Activated CD4-positive, alpha-beta T cell treated with anti-CD3 and anti-CD28 coated beads, Interleukin-2, amount 50 U/mL, for 16 hours (primary cell): ENCODE measurements at regions not wholly inside any gene's neighbourhood (a gene's known extent, or its start where the extent isn't known, plus 50 kb on each side); places are given as distances from the start of the nearest gene placed in this dataset.

ENCODE experiments used
- DNase-seq: peaks from one replicate; pipeline ENCODE4 v3.0.0-alpha.2; 2020

GRCh38 chr1:187091666-187092065 is 262.9 kb downstream of the PLA2G4A start:
- DNase-seq, result no peak

GRCh38 chr1:187092104-187092503 is 263.4 kb downstream of the PLA2G4A start:
- peak; percentile 0 for DNase-seq

DNA sequence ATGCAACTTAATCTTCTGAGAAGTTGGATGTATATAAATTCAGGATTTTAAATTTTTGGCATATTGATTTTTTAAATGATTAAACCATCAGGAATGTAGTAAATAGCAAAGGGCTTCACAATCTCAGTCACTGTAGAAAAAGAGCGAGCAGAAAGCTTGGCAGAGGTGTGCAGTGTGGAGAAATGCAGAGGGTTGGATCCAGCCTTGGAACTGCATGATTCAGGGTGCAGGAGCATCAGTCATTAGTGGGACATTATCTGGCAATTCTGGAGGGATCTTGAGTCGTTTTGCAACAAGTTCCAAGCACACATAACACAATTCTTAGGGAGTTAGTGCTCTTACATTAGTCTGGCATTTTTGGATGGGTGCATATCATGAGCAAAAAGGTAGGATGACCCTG is 267.9 kb downstream of the PLA2G4A start:
- DNase-seq, result no peak

GRCh38 chr1:187110351-187110750 is 281.6 kb downstream of the PLA2G4A start:
- no peak for DNase-seq

- no peak for DNase-seq
These were observed 286.0 kb downstream of the PLA2G4A start for GRCh38 chr1:187114792-187115191.

DNA sequence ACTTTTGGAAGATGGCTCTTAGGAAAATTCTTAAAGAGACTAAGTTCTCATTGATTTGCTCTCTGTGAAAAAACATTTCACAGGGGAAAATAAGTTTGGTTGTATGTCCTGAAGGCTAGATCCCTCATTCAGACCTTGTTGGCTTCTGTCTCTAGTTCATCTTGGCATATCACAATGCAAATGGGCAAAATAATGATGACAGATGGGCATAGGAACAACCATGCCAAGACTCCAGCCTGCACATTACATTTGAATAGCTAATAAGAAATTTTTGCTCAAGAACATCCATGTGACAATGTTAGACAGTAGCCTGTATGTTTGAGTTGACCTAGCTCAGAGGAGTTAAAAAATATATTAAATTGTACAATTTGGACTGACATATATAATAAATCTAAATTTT is 292.9 kb downstream of the PLA2G4A start:
- DNase-seq, result no peak

- no peak for DNase-seq
These were observed 293.8 kb downstream of the PLA2G4A start for GRCh38 chr1:187122566-187122965.

- DNase-seq, result no peak
These were observed 300.4 kb downstream of the PLA2G4A start for GRCh38 chr1:187129132-187129531.

DNA sequence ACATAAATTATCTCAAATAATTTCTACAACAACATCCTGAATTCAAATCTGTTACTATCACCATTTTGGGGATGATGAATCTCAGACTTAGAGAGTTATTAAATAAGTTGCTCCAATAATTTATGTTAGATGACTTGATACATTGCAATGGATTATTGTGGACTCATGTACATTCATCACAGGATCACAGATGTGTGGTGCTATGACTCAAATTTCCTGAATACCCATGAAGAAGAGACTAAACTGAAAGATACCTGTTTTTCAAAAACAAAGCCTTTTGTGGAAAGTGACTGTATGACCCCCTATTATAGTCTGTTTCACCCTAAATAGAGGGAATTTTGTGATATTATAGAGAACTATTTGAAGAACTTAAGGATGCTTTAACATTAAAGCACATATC is 315.0 kb downstream of the PLA2G4A start:
- peak; percentile 21 for DNase-seq

GRCh38 chr1:187146388-187146787 is 317.6 kb downstream of the PLA2G4A start:
- DNase-seq, result no peak

- no peak for DNase-seq
These were observed 322.8 kb downstream of the PLA2G4A start for GRCh38 chr1:187151555-187151954.

GRCh38 chr1:187153047-187153446 is 324.3 kb downstream of the PLA2G4A start:
- no peak for DNase-seq

GRCh38 chr1:187157115-187157514 is 328.4 kb downstream of the PLA2G4A start:
- no peak for DNase-seq

GRCh38 chr1:187157552-187157951 is 328.8 kb downstream of the PLA2G4A start:
- no peak for DNase-seq

DNA sequence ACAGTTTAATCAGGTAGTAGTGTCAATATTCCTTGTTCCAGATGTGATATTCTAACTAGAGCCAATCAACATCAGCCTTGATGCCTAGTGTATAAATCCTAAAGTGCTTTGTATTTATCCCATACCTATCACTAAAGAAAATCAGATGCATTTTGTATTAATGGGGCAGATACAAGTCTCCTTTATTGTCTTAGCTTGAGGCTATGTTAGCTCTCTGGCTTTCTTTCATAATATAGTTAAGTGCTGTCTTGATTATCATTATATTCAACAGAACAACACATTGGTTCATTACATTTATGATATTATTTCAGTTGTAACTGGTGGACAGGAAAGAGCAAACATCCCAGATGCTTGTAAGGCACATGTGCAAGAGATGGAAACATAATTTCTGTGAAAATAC is 338.8 kb downstream of the PLA2G4A start:
- DNase-seq, result no peak

GRCh38 chr1:187168297-187168696 is 339.5 kb downstream of the PLA2G4A start:
- DNase-seq, result no peak

DNA sequence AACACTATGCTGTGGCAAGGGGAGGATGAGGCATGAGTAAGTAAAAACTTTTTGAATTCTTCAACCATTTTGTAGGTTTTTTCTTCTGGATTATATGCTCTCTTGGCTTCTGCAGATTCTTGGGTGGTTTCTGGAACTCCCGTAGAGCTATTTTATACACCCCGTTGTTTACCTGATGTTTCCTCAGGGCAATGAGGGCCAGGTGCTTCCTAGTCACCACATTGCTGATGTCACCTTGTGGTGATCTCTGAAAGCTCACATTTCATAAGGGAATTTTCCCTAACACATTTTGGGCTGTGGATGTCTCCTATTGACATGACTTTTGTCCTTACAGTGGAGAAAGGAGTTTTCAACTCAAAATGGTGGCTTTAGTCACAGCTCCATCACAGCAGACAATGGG is 356.6 kb downstream of the PLA2G4A start:
- no peak for DNase-seq

GRCh38 chr1:187197685-187198084 is 368.9 kb downstream of the PLA2G4A start:
- DNase-seq, result no peak

- no peak for DNase-seq
These were observed 374.5 kb downstream of the PLA2G4A start for GRCh38 chr1:187203257-187203656.

DNA sequence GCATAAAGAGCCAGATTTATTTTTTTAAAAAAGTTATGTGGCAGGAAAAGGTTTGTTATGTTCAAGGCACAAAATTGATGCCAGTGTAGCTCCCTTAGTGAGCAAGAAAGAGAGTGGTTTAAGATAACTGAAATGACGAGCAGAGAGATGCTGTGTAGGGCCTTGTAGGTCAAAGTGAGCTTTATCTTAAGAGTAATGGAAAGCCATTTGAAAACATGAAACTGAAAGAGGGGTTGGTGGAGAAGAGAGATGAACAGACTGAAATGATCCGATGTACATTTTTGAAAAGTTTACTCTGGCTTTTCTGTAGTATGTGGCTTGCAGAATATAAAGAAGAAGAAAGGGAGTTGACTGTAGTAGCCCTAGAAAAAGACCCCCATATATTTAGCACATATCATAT is 383.6 kb downstream of the PLA2G4A start:
- no peak for DNase-seq

- DNase-seq, result no peak
These were observed 397.6 kb downstream of the PLA2G4A start for GRCh38 chr1:187226396-187226795.

DNA sequence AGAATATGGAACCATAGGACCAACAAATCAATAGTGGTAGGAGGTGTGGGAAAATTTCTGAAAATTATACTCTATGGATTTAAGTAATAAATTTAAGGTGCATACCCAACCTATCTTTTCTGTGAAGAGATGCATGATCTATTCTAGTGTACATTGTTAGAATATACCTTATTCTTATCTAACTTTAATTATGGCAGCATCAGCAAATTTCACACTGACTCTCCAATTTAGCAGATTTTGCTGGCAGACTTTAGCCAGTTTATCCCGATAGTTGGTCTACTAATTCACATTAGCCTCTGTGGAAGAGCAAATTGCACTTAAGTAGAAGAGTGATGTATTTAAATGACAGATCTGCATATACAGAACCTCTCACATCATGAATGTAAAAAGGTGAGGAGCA is 400.0 kb downstream of the PLA2G4A start:
- no peak for DNase-seq

- DNase-seq, result no peak
These were observed 400.7 kb downstream of the PLA2G4A start for GRCh38 chr1:187229496-187229895.

DNA sequence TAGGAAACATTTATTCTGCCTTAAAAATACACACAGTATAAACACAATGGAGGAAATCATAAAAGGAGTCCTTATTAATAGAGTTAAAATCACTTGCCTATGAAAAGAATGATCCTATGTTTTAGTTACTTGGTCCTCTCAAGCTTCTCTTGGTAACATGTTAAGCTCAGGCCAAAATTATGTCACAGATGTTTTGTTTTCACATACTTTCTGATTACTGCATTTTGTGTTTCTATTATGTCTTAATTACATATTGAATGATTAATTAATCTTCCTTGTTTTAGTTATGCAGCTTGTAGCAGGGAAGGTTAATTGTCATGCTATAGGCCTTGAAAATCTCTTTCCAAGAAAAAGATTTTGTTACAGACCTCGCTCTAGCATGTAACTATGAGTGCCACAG is 406.0 kb downstream of the PLA2G4A start:
- no peak for DNase-seq

GRCh38 chr1:187236199-187236598 is 407.4 kb downstream of the PLA2G4A start:
- no peak for DNase-seq

DNA sequence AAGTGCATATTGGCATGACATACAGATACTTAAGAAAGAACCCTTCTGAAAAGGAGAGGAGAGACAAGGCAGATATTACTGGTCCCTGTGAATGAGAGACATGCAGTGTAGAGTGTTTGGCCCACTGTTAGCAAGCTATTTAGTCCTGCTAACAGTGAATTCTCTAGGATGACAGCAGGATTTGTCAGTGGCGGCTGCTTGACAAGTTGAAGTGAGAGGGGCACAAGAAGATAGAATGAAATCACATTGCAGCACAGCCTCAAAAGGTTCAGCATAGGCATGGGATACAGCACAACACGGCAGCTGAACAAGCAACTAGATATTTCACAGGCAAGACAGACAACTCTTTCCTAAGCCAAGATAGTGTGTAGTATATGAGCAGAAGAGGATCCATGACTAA is 407.9 kb downstream of the PLA2G4A start:
- no peak for DNase-seq
